ENCODE measurements at regions not wholly inside any gene's neighbourhood (a gene's known extent, or its start where the extent isn't known, plus 50 kb on each side); places are given as distances from the start of the nearest gene placed in this dataset.

DNA sequence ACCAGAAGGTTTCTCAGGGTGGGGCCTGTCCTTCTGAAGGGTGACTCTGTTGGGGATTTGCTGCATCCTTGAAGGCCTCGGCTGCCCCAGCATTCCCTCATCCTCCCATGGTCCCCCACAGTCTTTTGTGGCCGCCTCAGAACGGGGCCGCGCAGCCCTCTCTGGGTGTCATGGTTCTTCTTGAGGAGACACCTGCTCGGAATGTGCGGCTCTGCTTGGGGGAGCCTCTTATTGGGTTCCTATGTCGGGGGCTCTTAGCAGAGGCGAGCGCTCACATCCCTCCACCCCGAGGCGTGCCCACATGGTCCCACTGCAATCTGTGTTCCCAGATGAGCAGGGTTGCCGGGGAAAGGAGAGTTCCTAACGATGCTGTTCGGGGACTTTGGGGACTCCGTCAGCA lies 1008.4 kb downstream of the BRD1 start:
- no peak for TF ChIP-seq CTCF (IDR thresholded peaks at IDR 0.05; ENCODE audit: low read depth, low read length, poor library complexity, severe bottlenecking)
- TF ChIP-seq EZH2phosphoT487 (IDR thresholded peaks at IDR 0.05; ENCODE audit: borderline replicate concordance, low read length), result no peak
